ENCODE measurements at regions not wholly inside any gene's neighbourhood (a gene's known extent, or its start where the extent isn't known, plus 50 kb on each side); places are given as distances from the start of the nearest gene placed in this dataset.

- no peak for DNase-seq (ENCODE audit: low spot score)
Measured at GRCh38 chr9:121550041-121550440, 50.4 kb upstream of the GGTA1 start.

DNA sequence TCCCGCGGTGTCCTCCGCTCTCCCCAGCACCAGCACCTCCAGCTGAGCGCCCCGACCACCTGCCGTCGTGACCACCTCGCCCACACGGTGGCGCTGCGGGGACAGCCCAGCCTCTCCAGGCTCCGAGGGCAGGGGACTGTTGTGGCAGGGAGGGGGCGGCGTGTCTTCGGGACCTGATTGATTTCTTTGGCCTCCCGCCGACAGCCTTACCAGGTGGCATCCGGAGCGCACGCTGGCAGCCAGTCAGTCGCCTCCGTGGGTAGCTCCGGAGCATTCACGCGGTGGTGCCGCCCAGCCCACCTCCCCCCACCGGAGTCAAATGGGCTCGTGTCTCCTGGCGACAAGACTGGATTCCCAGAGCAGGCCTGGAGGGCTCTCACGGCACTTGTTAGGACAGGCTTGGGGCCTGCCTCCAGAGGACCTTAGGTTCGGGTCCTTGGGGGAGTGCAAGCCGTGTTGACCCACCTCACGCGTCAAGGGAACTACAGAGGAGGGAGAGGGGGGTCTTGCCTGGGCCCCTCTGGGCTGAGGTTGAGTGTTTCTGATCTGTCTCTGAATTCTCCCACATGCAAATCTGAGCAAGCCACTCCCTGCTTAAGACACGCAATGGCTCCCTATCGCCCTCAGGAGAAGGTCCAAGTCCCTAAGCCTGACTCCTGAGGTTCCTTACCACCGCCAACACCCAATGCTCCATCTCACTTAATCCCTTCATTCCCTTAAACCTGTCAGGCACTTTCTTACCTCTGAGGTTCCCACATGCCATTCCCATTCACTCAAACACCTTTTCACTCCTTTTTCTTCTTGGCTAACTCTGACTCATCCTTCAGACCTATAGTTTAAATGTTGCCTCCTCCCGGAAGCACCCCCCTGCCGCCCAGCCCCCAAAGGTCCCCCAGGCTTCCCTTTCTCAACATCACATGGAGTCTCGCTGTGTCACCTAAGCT, 51.2 kb upstream of the GGTA1 start:
- DNase-seq (ENCODE audit: low spot score): peak; percentile 49

- no peak for DNase-seq (ENCODE audit: low spot score)
Measured at GRCh38 chr9:121551985-121552753, 52.5 kb upstream of the GGTA1 start.

GRCh38 chr9:121556082-121556481, 56.4 kb upstream of the GGTA1 start:
- no peak for DNase-seq (ENCODE audit: low spot score)

DNA sequence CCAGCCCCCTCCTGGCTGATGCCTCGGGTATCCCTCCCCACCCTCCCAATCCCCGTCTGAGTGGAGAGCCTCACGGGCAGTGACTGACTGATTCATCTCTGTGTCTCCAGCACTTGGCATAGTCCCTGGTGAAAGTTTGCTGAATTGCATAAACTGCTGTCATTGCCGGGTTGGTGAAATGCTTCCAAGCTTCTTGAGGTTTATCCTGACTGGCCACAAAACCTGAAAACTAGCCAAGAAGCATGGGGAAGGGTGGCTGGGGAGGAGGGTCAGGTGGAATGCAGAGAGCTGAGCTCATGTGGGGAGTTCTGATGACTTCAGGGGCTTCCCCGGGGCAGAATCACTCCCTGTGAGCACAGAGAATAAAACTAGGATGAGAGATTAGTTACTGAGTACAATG, 56.9 kb upstream of the GGTA1 start:
- no peak for DNase-seq (ENCODE audit: low spot score)

DNA sequence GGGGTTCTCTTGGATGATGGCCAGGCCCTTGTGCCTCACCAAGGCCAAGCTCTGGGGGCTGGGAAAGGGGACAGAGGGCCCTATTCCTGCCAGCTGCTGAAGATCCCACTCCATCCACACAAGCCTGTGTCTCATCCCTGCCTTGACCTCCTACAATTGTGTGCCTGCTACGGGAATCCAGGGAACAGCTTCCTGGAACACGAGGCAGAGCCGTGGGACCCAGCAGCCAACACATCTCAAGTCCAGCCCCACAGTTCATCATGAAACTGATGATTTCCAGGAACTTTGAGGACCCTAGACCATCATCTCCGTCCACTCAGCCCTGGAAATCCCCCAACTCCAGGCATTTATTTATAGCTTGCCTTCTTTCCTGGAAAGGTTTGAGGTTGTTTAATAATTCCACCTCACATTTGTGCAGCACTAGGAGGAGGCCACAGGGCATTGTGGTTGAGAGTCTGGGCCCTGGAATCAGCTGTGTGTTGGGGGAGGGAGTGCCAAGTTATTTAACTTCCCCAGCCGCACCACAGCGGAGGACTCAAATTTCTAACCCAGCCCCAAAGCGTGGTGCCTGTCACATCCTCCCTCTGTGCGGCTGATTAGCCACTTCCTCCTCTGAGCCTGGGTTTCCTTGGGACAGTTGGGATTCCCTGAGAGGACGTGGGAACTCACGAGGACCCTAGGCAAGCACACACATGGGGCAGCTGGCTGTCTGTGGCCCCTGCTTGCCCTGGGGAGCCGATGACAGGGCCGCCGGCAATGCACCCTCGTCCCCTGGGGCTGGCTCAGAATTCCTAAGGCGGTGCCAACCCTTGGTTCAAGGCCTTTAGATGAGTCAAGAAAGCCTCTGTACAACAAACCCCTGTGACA, 58.2 kb upstream of the GGTA1 start:
- DNase-seq (ENCODE audit: low spot score): no peak

- DNase-seq (ENCODE audit: low spot score): no peak
Measured at GRCh38 chr9:121558473-121558872, 58.8 kb upstream of the GGTA1 start.

DNA sequence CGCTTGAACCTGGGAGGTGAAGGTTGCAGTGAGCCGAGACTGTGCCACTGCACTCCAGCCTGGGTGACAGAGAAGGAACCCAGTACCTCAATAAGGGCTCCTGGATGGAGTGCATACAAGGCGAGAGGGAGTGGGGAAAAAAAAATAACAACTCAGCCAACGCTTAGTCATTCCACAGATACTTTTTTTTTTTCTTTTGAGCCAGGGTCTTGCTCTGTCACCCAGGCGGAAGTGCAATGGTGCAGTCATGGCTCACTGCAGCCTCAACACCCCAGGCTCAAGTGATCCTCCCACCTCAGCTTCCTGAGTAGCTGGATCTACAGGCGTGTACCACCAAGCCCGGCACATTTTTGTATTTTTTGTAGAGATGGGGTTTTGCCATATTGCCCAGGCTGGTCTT, 59.5 kb upstream of the GGTA1 start:
- no peak for DNase-seq (ENCODE audit: low spot score)

- DNase-seq (ENCODE audit: low spot score): no peak
Measured at GRCh38 chr9:121560921-121561320, 61.3 kb upstream of the GGTA1 start.

- no peak for DNase-seq (ENCODE audit: low spot score)
Measured at GRCh38 chr9:121561385-121562222, 62.0 kb upstream of the GGTA1 start.

GRCh38 chr9:121562301-121562700, 62.7 kb upstream of the GGTA1 start:
- no peak for DNase-seq (ENCODE audit: low spot score)

GRCh38 chr9:121563425-121563824, 63.8 kb upstream of the GGTA1 start:
- no peak for DNase-seq (ENCODE audit: low spot score)

- DNase-seq (ENCODE audit: low spot score): no peak
Measured at GRCh38 chr9:121563881-121564460, 64.3 kb upstream of the GGTA1 start.

- no peak for DNase-seq (ENCODE audit: low spot score)
Measured at GRCh38 chr9:121564504-121565260, 65.0 kb upstream of the GGTA1 start.

- DNase-seq (ENCODE audit: low spot score): no peak
Measured at GRCh38 chr9:121566481-121567465, 67.1 kb upstream of the GGTA1 start.

DNA sequence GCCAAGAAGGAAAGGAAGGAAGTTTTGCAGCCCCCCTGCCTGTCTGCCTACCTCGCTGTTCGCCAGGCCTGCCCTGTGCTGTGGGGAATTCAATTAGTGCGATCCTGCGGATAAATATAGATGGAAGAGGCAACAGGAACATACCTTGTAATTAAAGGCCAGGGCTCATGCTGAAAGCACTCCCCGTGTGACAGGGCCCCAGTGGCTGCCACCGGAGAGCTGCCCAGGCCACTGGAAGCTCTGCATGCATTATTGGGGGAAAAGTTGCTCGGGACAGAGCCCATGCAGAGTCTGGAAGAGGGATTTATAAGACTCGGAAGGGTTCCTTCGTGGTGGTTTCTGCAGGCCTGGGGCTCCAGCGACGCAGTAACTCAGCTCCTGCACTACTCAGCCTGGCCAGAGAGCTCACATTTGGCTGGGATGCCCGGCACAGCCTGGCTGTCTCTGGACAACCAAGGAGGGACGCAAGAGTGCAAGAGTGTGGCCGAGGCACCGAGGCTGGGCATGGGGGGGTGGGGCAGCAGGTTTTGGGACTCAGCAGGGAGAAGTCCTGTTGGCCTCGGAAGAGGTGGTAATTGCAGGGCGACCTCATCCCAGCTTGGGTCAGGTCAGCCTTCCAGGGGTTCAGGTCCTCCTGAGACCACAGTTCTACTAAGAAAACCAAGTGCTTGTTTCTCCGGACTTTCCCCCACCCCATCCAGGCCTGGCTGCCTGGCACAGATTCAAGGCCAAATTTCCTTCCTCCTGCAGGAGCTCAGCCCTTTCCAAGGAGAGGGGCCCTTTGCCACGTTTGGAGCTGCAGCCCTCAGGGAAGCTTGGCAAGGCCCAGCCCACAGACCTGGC, 68.1 kb upstream of the GGTA1 start:
- no peak for DNase-seq (ENCODE audit: low spot score)

DNA sequence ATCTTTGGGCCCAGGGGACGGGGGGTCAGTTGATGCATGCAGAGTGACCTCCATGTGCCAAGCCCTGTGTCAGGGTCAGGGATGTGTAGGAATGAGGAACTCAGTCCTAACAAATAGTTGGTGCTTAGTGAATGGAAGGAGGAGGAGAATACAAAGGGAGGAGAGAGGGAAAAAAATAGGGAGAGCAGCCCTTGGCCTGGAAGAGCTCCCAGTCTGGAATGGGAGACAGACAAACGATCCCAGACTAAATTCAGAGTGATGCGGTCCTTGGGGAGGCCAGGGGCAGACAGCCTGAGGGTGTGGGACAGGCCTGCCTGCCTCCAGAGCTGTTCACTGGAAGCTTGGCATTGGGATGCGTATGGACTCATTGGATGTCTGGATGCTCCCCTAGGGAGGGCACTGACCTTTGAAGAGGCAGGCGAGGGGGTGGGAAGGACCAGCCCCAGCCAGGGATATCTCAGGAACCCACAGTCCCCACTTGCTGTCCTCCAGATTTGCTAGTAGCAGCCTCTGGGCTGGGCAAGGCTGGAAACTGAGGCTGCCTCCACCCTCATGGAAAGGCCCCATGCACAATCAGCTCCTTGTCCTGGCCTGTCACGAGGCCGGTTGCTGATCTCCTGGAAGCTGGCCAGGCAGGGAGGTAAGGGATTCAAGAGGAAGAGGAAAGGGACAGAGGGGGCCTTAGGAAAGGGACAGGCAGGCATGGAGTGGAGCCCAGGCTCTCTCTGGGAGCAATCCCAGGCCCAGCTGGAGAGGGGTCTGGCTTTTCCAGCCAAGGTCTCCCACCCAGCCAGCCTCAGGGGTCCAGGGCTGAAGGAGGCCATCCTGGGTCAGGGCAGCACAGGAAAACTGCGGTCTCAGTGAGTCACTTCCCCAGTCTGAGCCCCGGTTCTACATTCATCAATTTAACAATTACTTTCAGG, 69.0 kb upstream of the GGTA1 start:
- DNase-seq (ENCODE audit: low spot score): no peak

All from CD4-positive, alpha-beta T cell treated with Interleukin-15 for 4 hours (primary cell).